Tibial nerve (tissue), 4 donors: ENCODE measurements at regions not wholly inside any gene's neighbourhood (a gene's known extent, or its start where the extent isn't known, plus 50 kb on each side); places are given as distances from the start of the nearest gene placed in this dataset.

Experiments
- DNase-seq, 2 donors: peaks; one replicate each; pipeline ENCODE4 v3.0.0-alpha.2; 2019; ENCODE audit warnings: low spot score in 2 of 2
- H3K27ac ChIP-seq, 4 donors: fragments of 200-600 bp; sonication (generic) in 3 of 4; one replicate each; pipeline ENCODE4 v1.5.1; 2017 to 2019; ENCODE audit warnings: mild to moderate bottlenecking in 1 of 4
- H3K27me3 ChIP-seq, 2 donors: fragments of 200-600 bp; sonication (generic) in 1 of 2; one replicate each; pipeline versions ENCODE4 v1.5.1 to v1.6.0; 2017 to 2019
- H3K36me3 ChIP-seq, 3 donors: fragments of 200-600 bp; sonication (generic); one replicate each; pipeline ENCODE4 v1.5.1; 2018 to 2019
- H3K4me1 ChIP-seq, 4 donors: fragments of 200-600 bp; sonication (generic) in 3 of 4; one replicate each; pipeline ENCODE4 v1.5.1; 2017 to 2019
- H3K4me3 ChIP-seq, 4 donors: fragments of 200-600 bp; sonication (generic) in 3 of 4; one replicate each; pipeline ENCODE4 v1.5.1; 2017 to 2019; ENCODE audit warnings: mild to moderate bottlenecking in 1 of 4, moderate library complexity in 1 of 4
- H3K9me3 ChIP-seq, 4 donors: fragments of 200-600 bp; sonication (generic) in 3 of 4; one replicate each; pipeline ENCODE4 v1.5.1; 2017 to 2019
- EP300 ChIP-seq, 2 donors: sonication (generic); formaldehyde crosslinking; IDR thresholded peaks; one replicate each; pipeline ENCODE4 v1.6.1; 2017; ENCODE audit warnings: antibody characterized with exemption in 2 of 2, mild to moderate bottlenecking in 1 of 2
- POLR2A ChIP-seq, 2 donors: fragments of 450-650 bp; IDR thresholded peaks; one replicate each; pipeline ENCODE4 v1.6.1; 2017; ENCODE audit warnings: antibody characterized with exemption in 2 of 2, mild to moderate bottlenecking in 2 of 2, moderate library complexity in 2 of 2
- WGBS, 2 donors: methylation state at CpG; one replicate each; pipeline ENCODE4 v1.1.5; 2018; 5-methylcytosine and 5-hydroxymethylcytosine counted together
- TF ChIP-seq, protein P1 (sequence below), 5 experiments: fragments of 200-600 bp in 3 of 5; fragments of 450-650 bp in 2 of 5; sonication (generic) in 3 of 5; IDR thresholded peaks; one replicate each; pipeline ENCODE4 v1.5.1; 2016 to 2019; ENCODE audit warnings: antibody characterized with exemption in 5 of 5, mild to moderate bottlenecking in 3 of 5, moderate library complexity in 2 of 5

DNA sequence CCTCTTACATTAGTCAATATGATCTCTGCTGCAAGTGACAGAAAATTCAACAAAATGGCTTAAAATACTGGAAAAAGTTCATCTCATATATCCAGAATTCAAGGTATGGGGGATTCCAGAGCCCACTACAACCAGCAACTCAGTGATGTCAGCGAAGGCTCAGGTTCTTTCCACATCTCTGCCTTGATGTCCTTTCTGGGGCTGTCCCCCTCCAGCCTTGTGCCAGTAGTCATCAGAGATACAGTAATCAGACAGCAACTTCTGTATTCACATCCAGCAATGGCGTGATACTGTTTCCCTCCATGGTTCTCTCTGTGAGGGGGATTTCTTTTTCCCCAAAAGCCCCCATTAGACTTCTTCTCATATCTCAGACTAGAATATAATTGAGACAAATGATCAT is 103.4 kb upstream of the USP47 start:
- H3K36me3 ChIP-seq, result no peaks in the 10 kb centered on the region
- no peak overlapping the region for H3K27ac ChIP-seq
- no peaks in the 10 kb centered on the region for H3K4me1 ChIP-seq
- no peak for DNase-seq
- H3K9me3 ChIP-seq, result no peaks in the 10 kb centered on the region
- no peak overlapping the region for H3K4me3 ChIP-seq
- H3K27me3 ChIP-seq, result no peaks in the 10 kb centered on the region
- 85 to 90% methylated on average over 2 of the region's 2 CpGs for WGBS, 2 donors
- TF ChIP-seq, protein P1, sequence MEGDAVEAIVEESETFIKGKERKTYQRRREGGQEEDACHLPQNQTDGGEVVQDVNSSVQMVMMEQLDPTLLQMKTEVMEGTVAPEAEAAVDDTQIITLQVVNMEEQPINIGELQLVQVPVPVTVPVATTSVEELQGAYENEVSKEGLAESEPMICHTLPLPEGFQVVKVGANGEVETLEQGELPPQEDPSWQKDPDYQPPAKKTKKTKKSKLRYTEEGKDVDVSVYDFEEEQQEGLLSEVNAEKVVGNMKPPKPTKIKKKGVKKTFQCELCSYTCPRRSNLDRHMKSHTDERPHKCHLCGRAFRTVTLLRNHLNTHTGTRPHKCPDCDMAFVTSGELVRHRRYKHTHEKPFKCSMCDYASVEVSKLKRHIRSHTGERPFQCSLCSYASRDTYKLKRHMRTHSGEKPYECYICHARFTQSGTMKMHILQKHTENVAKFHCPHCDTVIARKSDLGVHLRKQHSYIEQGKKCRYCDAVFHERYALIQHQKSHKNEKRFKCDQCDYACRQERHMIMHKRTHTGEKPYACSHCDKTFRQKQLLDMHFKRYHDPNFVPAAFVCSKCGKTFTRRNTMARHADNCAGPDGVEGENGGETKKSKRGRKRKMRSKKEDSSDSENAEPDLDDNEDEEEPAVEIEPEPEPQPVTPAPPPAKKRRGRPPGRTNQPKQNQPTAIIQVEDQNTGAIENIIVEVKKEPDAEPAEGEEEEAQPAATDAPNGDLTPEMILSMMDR (IDR thresholded peaks at IDR 0.05), result no peak
- TF ChIP-seq EP300 (IDR thresholded peaks at IDR 0.05) (no peak), POLR2A (IDR thresholded peaks at IDR 0.05) (no peak)

DNA sequence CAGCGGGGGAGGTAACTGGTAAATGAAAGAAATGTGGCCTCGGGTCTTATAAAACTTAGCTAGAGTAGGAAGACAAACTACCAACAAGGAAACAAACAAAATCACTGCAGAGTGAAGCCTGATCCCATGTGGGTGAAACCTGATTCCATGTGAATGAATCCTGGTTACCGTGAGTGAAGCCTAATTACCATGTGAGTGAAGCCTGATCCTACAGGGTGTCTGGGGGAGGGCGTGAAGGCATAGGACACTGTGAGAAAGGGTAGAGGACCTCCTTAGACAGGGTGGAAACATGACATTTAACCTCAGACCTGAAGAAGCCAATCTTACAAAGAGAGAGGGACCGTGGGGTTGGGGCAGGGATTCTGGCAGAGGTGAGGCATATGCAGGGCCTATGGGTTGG is 106.2 kb upstream of the USP47 start:
- H3K4me1 ChIP-seq, result no peaks in the 10 kb centered on the region
- no peak overlapping the region for H3K27ac ChIP-seq
- TF ChIP-seq EP300 (IDR thresholded peaks at IDR 0.05), result no peak
- no peak for TF ChIP-seq POLR2A (IDR thresholded peaks at IDR 0.05)
- TF ChIP-seq, protein P1 (IDR thresholded peaks at IDR 0.05), result no peak
- H3K27me3 ChIP-seq, result no peaks in the 10 kb centered on the region
- 65 to 66% methylated on average over 5 of the region's 5 CpGs for WGBS, 2 donors
- no peaks in the 10 kb centered on the region for H3K36me3 ChIP-seq
- H3K9me3 ChIP-seq, result no peaks in the 10 kb centered on the region
- H3K4me3 ChIP-seq, result no peak overlapping the region
- no peak for DNase-seq

DNA sequence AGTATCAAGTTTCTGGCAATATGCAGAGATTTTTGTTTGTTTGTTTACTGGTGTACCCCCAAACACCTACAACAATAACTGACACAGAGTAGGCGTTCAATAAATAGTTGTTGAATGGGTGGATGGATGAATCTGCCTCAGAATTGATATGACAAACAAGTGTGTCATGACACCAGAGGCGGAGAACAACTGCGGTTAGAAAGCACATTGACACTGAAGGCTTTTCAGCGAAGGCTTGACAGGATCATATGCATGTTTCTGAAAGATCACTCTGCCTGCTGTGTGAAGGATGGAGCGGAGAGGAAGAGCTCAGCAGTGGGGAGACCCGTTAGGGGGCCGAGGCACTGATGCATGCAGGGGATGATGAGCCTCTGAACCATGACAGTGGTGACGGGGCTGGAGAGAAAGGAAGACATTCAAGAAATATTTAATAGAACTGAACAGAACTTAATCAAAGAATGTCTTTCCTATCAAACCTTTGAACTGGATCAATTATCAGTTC is 108.5 kb upstream of the USP47 start:
- DNase-seq, result no peak
- 84 to 89% methylated on average over 8 of the region's 8 CpGs for WGBS, 2 donors
- no peak for TF ChIP-seq POLR2A (IDR thresholded peaks at IDR 0.05)
- no peak for TF ChIP-seq EP300 (IDR thresholded peaks at IDR 0.05)
- TF ChIP-seq, protein P1 (IDR thresholded peaks at IDR 0.05), result no peak
- H3K9me3 ChIP-seq, result no peaks in the 10 kb centered on the region
- H3K4me3 ChIP-seq, result no peak overlapping the region
- H3K36me3 ChIP-seq, result no peaks in the 10 kb centered on the region
- H3K4me1 ChIP-seq, result no peaks in the 10 kb centered on the region
- H3K27ac ChIP-seq, result no peak overlapping the region
- no peaks in the 10 kb centered on the region for H3K27me3 ChIP-seq

DNA sequence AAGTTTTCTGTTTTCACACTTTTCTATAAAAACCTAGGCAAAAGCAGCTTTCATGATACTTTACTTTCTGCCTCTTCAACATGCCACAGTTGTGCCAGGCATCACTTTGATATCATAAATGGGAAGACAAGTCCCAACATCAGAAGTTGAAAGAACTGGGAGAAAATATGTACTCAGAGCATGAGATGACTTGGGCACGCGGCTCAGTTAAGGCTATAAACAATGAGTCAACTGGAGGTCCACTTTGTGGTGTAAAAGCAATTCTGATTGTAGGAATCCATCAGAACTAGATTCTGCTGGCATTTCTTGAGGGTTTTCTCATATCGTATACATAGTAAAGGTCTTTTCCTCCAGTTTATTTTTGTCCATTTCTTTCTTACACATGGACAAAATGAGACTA is 109.7 kb upstream of the USP47 start:
- DNase-seq, result no peak
- 90 to 97% methylated on average over 3 of the region's 3 CpGs for WGBS, 2 donors
- no peak overlapping the region for H3K4me3 ChIP-seq
- H3K36me3 ChIP-seq, result no peaks in the 10 kb centered on the region
- no peak overlapping the region for H3K27ac ChIP-seq
- TF ChIP-seq, protein P1 (IDR thresholded peaks at IDR 0.05), result no peak
- TF ChIP-seq POLR2A (IDR thresholded peaks at IDR 0.05) (no peak), EP300 (IDR thresholded peaks at IDR 0.05) (no peak)
- no peaks in the 10 kb centered on the region for H3K9me3 ChIP-seq
- no peaks in the 10 kb centered on the region for H3K4me1 ChIP-seq
- no peaks in the 10 kb centered on the region for H3K27me3 ChIP-seq

DNA sequence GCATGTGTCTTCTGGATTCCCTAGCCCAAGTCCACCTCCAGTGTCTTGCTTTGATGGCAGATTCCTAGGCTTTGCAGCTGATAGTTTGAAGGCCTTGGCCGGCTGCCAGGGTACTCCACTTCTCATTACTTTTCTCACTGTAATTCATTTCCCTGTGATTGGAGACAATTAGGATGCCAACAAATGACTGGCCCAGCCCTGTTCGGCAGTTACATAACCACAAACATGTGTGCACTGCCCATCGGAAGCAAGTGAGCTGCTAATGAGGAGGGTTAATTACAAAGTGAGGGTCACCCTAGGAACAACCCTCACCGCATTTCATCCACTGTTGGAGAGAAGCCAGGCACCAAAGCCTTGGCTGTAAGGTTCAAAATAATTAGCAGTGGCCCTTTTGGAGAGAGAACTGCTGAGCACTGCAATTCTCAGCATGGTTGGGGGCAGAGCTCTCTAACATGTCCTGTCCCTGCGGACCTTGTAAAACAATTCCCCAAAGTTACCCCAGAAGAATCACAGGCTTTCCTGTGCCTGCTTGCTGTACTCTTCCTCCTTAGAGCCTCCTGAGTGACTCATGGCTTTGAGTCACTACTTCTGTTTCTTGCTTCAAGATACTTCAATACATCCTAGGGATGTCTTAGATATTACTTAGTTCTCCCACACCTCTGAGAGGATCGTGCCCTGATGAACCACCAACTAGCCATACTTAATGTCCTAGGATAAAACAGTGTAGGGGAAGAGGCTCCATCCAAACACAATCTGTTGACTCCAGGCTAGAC is 109.7 kb upstream of the GALNT18 start:
- 46 to 51% methylated on average over 6 of the region's 6 CpGs for WGBS, 2 donors
- Histone ChIP-seq H3K4me3 (no peak overlapping the region), H3K27me3 (no peaks in the 10 kb centered on the region), H3K4me1 (no peaks in the 10 kb centered on the region), H3K27ac (no peak overlapping the region), H3K9me3 (no peaks in the 10 kb centered on the region), H3K36me3 (no peaks in the 10 kb centered on the region)
- DNase-seq, result no peak
- no peak for TF ChIP-seq POLR2A (IDR thresholded peaks at IDR 0.05)
- no peak for TF ChIP-seq EP300 (IDR thresholded peaks at IDR 0.05)
- TF ChIP-seq, protein P1 (IDR thresholded peaks at IDR 0.05), result no peak
